ENCODE measurements at regions not wholly inside any gene's neighbourhood (a gene's known extent, or its start where the extent isn't known, plus 50 kb on each side); places are given as distances from the start of the nearest gene placed in this dataset.
A peak's percentile ranks its signal among the peaks of the same experiment; 100 is the strongest.

- H3K9me3 ChIP-seq = no peaks in the 10 kb centered on the region
- H3K4me1 ChIP-seq = no peaks in the 10 kb centered on the region
- no peak overlapping the region for H3K4me3 ChIP-seq
- 76% methylated on average over 7 of the region's 7 CpGs for WGBS (ENCODE audit: insufficient coverage, low coverage, low lambda C conversion rate, missing lambda C conversion rate)
- DNase-seq (no peak), ATAC-seq (no peak)
- H3K27me3 ChIP-seq = no peaks in the 10 kb centered on the region
- no peak overlapping the region for H3K27ac ChIP-seq
- TF ChIP-seq POLR2A (IDR thresholded peaks at IDR 0.05) = no peak
- TF ChIP-seq, protein P1, sequence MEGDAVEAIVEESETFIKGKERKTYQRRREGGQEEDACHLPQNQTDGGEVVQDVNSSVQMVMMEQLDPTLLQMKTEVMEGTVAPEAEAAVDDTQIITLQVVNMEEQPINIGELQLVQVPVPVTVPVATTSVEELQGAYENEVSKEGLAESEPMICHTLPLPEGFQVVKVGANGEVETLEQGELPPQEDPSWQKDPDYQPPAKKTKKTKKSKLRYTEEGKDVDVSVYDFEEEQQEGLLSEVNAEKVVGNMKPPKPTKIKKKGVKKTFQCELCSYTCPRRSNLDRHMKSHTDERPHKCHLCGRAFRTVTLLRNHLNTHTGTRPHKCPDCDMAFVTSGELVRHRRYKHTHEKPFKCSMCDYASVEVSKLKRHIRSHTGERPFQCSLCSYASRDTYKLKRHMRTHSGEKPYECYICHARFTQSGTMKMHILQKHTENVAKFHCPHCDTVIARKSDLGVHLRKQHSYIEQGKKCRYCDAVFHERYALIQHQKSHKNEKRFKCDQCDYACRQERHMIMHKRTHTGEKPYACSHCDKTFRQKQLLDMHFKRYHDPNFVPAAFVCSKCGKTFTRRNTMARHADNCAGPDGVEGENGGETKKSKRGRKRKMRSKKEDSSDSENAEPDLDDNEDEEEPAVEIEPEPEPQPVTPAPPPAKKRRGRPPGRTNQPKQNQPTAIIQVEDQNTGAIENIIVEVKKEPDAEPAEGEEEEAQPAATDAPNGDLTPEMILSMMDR (IDR thresholded peaks at IDR 0.05) = no peak
- no peaks in the 10 kb centered on the region for H3K36me3 ChIP-seq
- intact Hi-C loops (cut with DNase I) = no loop called here
These were observed 62.8 kb upstream of the ANO3 start for GRCh38 chr11:26268980-26269660.

- TF ChIP-seq, protein P1 (IDR thresholded peaks at IDR 0.05) = no peak
- TF ChIP-seq POLR2A (IDR thresholded peaks at IDR 0.05) = no peak
- 54% methylated on average over 2 of the region's 2 CpGs for WGBS (ENCODE audit: insufficient coverage, low coverage, low lambda C conversion rate, missing lambda C conversion rate)
- Histone ChIP-seq H3K9me3 (no peaks in the 10 kb centered on the region), H3K4me1 (no peaks in the 10 kb centered on the region), H3K4me3 (no peak overlapping the region), H3K36me3 (no peaks in the 10 kb centered on the region), H3K27ac (no peak overlapping the region), H3K27me3 (no peaks in the 10 kb centered on the region)
- intact Hi-C loops (cut with DNase I) = no loop called here
- DNase-seq (no peak), ATAC-seq (no peak)
These were observed 60.3 kb upstream of the ANO3 start for GRCh38 chr11:26271666-26272065.

DNA sequence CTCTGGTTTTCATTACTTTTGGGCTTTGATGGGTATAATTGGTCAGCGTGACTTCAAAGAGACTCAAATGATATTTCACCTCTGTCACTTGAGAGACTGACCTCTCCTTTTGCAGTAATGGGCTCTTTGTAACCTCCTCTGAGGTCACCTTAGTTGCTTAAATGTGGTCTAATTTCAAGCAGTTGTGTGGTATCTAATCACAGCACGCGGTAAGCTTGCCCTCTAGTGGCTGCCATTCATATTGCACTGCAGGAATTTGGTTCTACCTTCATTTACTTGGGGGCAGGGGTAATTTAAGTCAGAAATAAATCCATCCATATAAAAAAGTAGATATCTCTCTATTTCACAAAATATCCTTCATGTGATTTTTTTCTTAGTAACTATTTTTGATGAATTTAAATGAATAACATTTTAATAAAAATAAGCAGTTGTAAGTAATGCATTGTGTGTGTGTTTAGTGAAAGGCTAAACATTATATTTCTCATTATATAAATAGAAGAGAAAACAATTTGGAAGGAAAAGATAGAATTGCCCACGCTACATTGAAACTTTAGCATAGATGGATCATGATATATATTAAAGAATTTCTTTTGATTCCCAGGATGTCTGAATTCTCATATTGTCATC, 55.0 kb upstream of the ANO3 start:
- intact Hi-C loops (cut with DNase I) = no loop called here
- H3K4me3 ChIP-seq = no peak overlapping the region
- no peaks in the 10 kb centered on the region for H3K27me3 ChIP-seq
- 8% methylated on average over 4 of the region's 4 CpGs for WGBS (ENCODE audit: insufficient coverage, low coverage, low lambda C conversion rate, missing lambda C conversion rate)
- no peaks in the 10 kb centered on the region for H3K4me1 ChIP-seq
- TF ChIP-seq, protein P1 (IDR thresholded peaks at IDR 0.05) = peak; percentile 87 to 93 (median 92)
- no peak for TF ChIP-seq POLR2A (IDR thresholded peaks at IDR 0.05)
- ATAC-seq (peak; percentile 89 to 97 (median 96)), DNase-seq (no peak)
- no peak overlapping the region for H3K27ac ChIP-seq
- no peaks in the 10 kb centered on the region for H3K9me3 ChIP-seq
- no peaks in the 10 kb centered on the region for H3K36me3 ChIP-seq

- Histone ChIP-seq H3K27ac (no peak overlapping the region), H3K27me3 (no peaks in the 10 kb centered on the region), H3K4me1 (no peaks in the 10 kb centered on the region), H3K36me3 (no peaks in the 10 kb centered on the region), H3K4me3 (no peak overlapping the region), H3K9me3 (no peaks in the 10 kb centered on the region)
- intact Hi-C loops (cut with DNase I) = no loop called here
- 14% methylated on average over 1 of the region's 1 CpG for WGBS (ENCODE audit: insufficient coverage, low coverage, low lambda C conversion rate, missing lambda C conversion rate)
- DNase-seq = no peak
- no peak for TF ChIP-seq POLR2A (IDR thresholded peaks at IDR 0.05)
- TF ChIP-seq, protein P1 (IDR thresholded peaks at IDR 0.05) = peak in 3 of 4 donors; percentile 17 to 29 (median 23)
- peak in 2 of 4 donors; percentile 49 to 51 for ATAC-seq
These were observed 53.6 kb upstream of the ANO3 start for GRCh38 chr11:26278354-26278753.
